ENCODE measurements at regions not wholly inside any gene's neighbourhood (a gene's known extent, or its start where the extent isn't known, plus 50 kb on each side); places are given as distances from the start of the nearest gene placed in this dataset.
A peak's percentile ranks its signal among the peaks of the same experiment; 100 is the strongest.

GRCh38 chr22:46074771-46075551 lies 75.4 kb upstream of the PPARA start:
- TF ChIP-seq, protein P1, sequence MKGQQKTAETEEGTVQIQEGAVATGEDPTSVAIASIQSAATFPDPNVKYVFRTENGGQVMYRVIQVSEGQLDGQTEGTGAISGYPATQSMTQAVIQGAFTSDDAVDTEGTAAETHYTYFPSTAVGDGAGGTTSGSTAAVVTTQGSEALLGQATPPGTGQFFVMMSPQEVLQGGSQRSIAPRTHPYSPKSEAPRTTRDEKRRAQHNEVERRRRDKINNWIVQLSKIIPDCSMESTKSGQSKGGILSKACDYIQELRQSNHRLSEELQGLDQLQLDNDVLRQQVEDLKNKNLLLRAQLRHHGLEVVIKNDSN (IDR thresholded peaks at IDR 0.05): no peak
- TF ChIP-seq, protein P2, sequence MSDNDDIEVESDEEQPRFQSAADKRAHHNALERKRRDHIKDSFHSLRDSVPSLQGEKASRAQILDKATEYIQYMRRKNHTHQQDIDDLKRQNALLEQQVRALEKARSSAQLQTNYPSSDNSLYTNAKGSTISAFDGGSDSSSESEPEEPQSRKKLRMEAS (IDR thresholded peaks at IDR 0.05): peak; percentile 68; the same call in 1 of the 2 replicates

DNA sequence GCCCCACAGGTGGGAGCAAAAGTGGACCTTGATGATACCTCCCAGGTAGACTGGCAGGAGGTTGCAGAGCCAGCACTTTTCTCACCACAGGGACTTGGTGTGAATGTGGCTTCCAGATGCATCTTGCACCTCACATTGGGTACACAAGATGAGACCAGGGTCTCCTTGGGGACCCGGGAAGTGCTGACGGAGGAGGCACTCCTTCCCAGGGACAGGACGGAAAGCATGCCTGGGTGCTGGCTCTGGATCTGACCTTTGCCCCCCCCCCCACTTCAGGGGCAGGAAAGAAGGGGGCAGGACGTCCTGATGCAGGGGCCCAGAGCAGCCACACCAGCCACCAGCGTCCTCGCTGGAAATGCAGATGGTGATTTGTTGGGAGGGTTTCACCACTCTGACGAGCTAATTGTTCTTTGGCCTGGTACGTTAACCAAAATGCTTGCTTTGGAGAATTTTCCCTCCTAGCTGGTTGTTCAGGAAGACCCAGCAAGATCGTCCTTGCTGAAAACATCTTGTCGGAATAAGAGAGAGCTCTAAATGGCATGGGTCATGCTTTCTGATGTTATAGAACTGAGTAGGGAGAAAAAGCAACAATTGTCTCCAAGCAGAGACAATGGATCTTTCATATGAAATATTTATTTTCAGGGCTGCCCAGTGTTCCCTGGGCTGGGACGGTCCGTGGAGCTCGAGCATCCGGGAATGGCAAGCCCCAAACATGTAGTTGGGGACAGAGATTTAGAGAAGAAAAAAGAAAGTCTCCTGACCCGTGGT lies 74.4 kb upstream of the PPARA start:
- no peak for TF ChIP-seq TCF12 (IDR thresholded peaks at IDR 0.05; ENCODE audit: low read depth)
- no peak for TF ChIP-seq EP300 (IDR thresholded peaks at IDR 0.05; ENCODE audit: borderline replicate concordance)
- no peak for TF ChIP-seq EGR1 (IDR thresholded peaks at IDR 0.05)
- TF ChIP-seq RAD21 (IDR thresholded peaks at IDR 0.05; ENCODE audit: low read depth): no peak
- TF ChIP-seq NFIC (IDR thresholded peaks at IDR 0.05): no peak
- TF ChIP-seq YY1 (IDR thresholded peaks at IDR 0.05; ENCODE audit: low read depth): no peak
- TF ChIP-seq, protein P1 (IDR thresholded peaks at IDR 0.05): no peak
- no peak for TF ChIP-seq FOXM1 (IDR thresholded peaks at IDR 0.05; ENCODE audit: borderline replicate concordance, low read depth)
- TF ChIP-seq CEBPB (IDR thresholded peaks at IDR 0.05): no peak
- TF ChIP-seq ZBTB7A (IDR thresholded peaks at IDR 0.05; ENCODE audit: low read depth): no peak
- no peak for TF ChIP-seq TAF1 (IDR thresholded peaks at IDR 0.05; ENCODE audit: low read depth)
- TF ChIP-seq, protein P2 (IDR thresholded peaks at IDR 0.05): no peak; the same call in 1 of the 2 replicates

- TF ChIP-seq, protein P1 (IDR thresholded peaks at IDR 0.05): no peak
- TF ChIP-seq CREB1 (IDR thresholded peaks at IDR 0.05; ENCODE audit: low read depth): no peak
- no peak for TF ChIP-seq NFIC (IDR thresholded peaks at IDR 0.05)
- TF ChIP-seq, protein P2 (IDR thresholded peaks at IDR 0.05): peak; percentile 12; the same call in 1 of the 2 replicates
- TF ChIP-seq TCF12 (IDR thresholded peaks at IDR 0.05; ENCODE audit: low read depth): 0 out of 2 replicates have a peak, but pooled peaks have one; percentile 20
- TF ChIP-seq EP300 (IDR thresholded peaks at IDR 0.05; ENCODE audit: borderline replicate concordance): no peak
- TF ChIP-seq, protein P3, sequence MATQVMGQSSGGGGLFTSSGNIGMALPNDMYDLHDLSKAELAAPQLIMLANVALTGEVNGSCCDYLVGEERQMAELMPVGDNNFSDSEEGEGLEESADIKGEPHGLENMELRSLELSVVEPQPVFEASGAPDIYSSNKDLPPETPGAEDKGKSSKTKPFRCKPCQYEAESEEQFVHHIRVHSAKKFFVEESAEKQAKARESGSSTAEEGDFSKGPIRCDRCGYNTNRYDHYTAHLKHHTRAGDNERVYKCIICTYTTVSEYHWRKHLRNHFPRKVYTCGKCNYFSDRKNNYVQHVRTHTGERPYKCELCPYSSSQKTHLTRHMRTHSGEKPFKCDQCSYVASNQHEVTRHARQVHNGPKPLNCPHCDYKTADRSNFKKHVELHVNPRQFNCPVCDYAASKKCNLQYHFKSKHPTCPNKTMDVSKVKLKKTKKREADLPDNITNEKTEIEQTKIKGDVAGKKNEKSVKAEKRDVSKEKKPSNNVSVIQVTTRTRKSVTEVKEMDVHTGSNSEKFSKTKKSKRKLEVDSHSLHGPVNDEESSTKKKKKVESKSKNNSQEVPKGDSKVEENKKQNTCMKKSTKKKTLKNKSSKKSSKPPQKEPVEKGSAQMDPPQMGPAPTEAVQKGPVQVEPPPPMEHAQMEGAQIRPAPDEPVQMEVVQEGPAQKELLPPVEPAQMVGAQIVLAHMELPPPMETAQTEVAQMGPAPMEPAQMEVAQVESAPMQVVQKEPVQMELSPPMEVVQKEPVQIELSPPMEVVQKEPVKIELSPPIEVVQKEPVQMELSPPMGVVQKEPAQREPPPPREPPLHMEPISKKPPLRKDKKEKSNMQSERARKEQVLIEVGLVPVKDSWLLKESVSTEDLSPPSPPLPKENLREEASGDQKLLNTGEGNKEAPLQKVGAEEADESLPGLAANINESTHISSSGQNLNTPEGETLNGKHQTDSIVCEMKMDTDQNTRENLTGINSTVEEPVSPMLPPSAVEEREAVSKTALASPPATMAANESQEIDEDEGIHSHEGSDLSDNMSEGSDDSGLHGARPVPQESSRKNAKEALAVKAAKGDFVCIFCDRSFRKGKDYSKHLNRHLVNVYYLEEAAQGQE (IDR thresholded peaks at IDR 0.05; ENCODE audit: low read depth): no peak; the same call in 1 of the 2 replicates
- TF ChIP-seq CEBPB (IDR thresholded peaks at IDR 0.05): no peak
- no peak for TF ChIP-seq EGR1 (IDR thresholded peaks at IDR 0.05)
- no peak for TF ChIP-seq ZBTB7A (IDR thresholded peaks at IDR 0.05; ENCODE audit: low read depth)
- TF ChIP-seq RAD21 (IDR thresholded peaks at IDR 0.05; ENCODE audit: low read depth): no peak
- TF ChIP-seq YY1 (IDR thresholded peaks at IDR 0.05; ENCODE audit: low read depth): no peak
- TF ChIP-seq TEAD4 (IDR thresholded peaks at IDR 0.05): peak; percentile 4; the same call in 1 of the 2 replicates
- TF ChIP-seq TAF1 (IDR thresholded peaks at IDR 0.05; ENCODE audit: low read depth): no peak
- TF ChIP-seq FOXM1 (IDR thresholded peaks at IDR 0.05; ENCODE audit: borderline replicate concordance, low read depth): 0 out of 2 replicates have a peak, but pooled peaks have one; percentile 13
These were observed 73.5 kb upstream of the PPARA start for GRCh38 chr22:46076651-46077339.

- TF ChIP-seq TCF12 (IDR thresholded peaks at IDR 0.05; ENCODE audit: low read depth) (no peak), EGR1 (IDR thresholded peaks at IDR 0.05) (no peak), TAF1 (IDR thresholded peaks at IDR 0.05; ENCODE audit: low read depth) (no peak), CREB1 (IDR thresholded peaks at IDR 0.05; ENCODE audit: low read depth) (no peak), TEAD4 (IDR thresholded peaks at IDR 0.05) (0 out of 2 replicates have a peak, but pooled peaks have one; percentile 10), CEBPB (IDR thresholded peaks at IDR 0.05) (no peak), YY1 (IDR thresholded peaks at IDR 0.05; ENCODE audit: low read depth) (no peak), RAD21 (IDR thresholded peaks at IDR 0.05; ENCODE audit: low read depth) (no peak), FOXM1 (IDR thresholded peaks at IDR 0.05; ENCODE audit: borderline replicate concordance, low read depth) (no peak), EP300 (IDR thresholded peaks at IDR 0.05; ENCODE audit: borderline replicate concordance) (no peak), ZBTB7A (IDR thresholded peaks at IDR 0.05; ENCODE audit: low read depth) (no peak), NFIC (IDR thresholded peaks at IDR 0.05) (0 out of 2 replicates have a peak, but pooled peaks have one; percentile 7)
- TF ChIP-seq, protein P2 (IDR thresholded peaks at IDR 0.05): no peak
- TF ChIP-seq, protein P3 (IDR thresholded peaks at IDR 0.05; ENCODE audit: low read depth): 0 out of 2 replicates have a peak, but pooled peaks have one; percentile 5
- TF ChIP-seq, protein P1 (IDR thresholded peaks at IDR 0.05): no peak
These were observed 72.6 kb upstream of the PPARA start for GRCh38 chr22:46077669-46078099.
